Testis (tissue), 2 donors: ENCODE measurements at regions not wholly inside any gene's neighbourhood (a gene's known extent, or its start where the extent isn't known, plus 50 kb on each side); places are given as distances from the start of the nearest gene placed in this dataset.

ENCODE experiments used
- CTCF ChIP-seq, 3 experiments: fragments of 450-650 bp in 2 of 3; fragments of 200-600 bp in 1 of 3; sonication (generic) in 1 of 3; IDR thresholded peaks; one replicate each; pipeline ENCODE4 v1.5.1; 2016 to 2019; ENCODE audit warnings: antibody characterized with exemption in 3 of 3, mild to moderate bottlenecking in 2 of 3, moderate library complexity in 1 of 3
- POLR2A ChIP-seq: fragments of 450-650 bp; IDR thresholded peaks from one replicate; pipeline ENCODE4 v1.6.1; 2017; ENCODE audit warnings: antibody characterized with exemption, mild to moderate bottlenecking, moderate library complexity

- TF ChIP-seq CTCF (IDR thresholded peaks at IDR 0.05) (no peak), POLR2A (no peak)
Observed at GRCh38 chr6:22696481-22696880, 127.1 kb downstream of the HDGFL1 start.
